ENCODE measurements at regions not wholly inside any gene's neighbourhood (a gene's known extent, or its start where the extent isn't known, plus 50 kb on each side); places are given as distances from the start of the nearest gene placed in this dataset.

DNA sequence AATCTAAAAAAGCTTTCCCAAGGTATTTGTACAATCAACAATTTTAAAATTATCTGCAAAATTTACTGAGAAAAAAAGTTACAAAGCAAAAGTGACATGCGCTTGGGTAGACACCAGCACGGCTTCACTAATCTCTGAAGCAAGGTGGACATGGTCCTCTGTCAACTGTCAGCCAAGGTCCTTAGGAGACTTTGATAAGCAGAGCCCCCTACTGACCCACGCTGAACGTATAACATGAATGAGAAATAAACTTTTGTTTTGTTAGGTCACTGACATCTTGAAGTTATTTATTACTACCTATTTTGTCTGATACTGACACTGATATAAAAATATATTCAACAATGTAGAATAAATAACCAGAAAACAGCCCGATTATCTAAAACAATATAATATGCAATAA, 100.7 kb upstream of the OBI1 start:
- TF ChIP-seq, protein P1, sequence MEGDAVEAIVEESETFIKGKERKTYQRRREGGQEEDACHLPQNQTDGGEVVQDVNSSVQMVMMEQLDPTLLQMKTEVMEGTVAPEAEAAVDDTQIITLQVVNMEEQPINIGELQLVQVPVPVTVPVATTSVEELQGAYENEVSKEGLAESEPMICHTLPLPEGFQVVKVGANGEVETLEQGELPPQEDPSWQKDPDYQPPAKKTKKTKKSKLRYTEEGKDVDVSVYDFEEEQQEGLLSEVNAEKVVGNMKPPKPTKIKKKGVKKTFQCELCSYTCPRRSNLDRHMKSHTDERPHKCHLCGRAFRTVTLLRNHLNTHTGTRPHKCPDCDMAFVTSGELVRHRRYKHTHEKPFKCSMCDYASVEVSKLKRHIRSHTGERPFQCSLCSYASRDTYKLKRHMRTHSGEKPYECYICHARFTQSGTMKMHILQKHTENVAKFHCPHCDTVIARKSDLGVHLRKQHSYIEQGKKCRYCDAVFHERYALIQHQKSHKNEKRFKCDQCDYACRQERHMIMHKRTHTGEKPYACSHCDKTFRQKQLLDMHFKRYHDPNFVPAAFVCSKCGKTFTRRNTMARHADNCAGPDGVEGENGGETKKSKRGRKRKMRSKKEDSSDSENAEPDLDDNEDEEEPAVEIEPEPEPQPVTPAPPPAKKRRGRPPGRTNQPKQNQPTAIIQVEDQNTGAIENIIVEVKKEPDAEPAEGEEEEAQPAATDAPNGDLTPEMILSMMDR (IDR thresholded peaks at IDR 0.05) = no peak
- TF ChIP-seq POLR2A (IDR thresholded peaks at IDR 0.05) = no peak

All from adrenal gland (tissue), 5 donors.